GM21825 (cell line): ENCODE measurements at regions not wholly inside any gene's neighbourhood (a gene's known extent, or its start where the extent isn't known, plus 50 kb on each side); places are given as distances from the start of the nearest gene placed in this dataset.
"Not testable (repeated sequence)": the region's sequence is repeated elsewhere in the genome, so short reads cannot be mapped to it uniquely, and the experiment has no call there.

Source experiments
- ATAC-seq: cut with Tn5 transposase; IDR thresholded peaks from one replicate; pipeline ENCODE4 v1.9.1; 2021; ENCODE audit warnings: mild to moderate bottlenecking, moderate library complexity; ENCODE audit not compliant: unreplicated experiment

GRCh38 chr16:31718998-31719397, 154.6 kb upstream of the ZNF267 start:
- ATAC-seq = no peak

DNA sequence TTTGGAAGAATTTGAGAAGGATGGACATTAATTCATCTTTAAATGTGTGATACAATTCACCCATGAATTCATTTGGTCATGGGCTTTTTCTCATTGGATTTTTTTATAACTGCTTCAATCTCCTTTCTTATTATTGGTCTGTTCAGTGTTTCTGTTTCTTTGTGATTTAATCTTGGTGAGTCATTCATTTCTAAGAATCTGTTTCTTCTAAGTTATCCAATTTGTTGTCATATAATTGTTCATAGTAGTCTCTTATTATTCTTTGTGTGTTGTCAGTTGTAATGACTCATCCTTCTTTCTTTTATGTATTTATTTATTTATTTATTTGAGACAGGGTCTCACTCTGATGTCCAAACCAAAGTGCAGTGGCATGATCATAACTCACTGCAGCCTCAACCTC, 146.1 kb upstream of the ZNF267 start:
- no peak for ATAC-seq

- no peak for ATAC-seq
These were observed 139.3 kb upstream of the ZNF267 start for GRCh38 chr16:31734265-31734664.

- ATAC-seq = not testable (repeated sequence)
These were observed 128.5 kb upstream of the ZNF267 start for GRCh38 chr16:31745098-31745497.

GRCh38 chr16:31745900-31746299, 127.7 kb upstream of the ZNF267 start:
- ATAC-seq = no peak

- ATAC-seq = no peak
These were observed 118.5 kb upstream of the ZNF267 start for GRCh38 chr16:31754998-31755615.

- ATAC-seq = no peak
These were observed 109.5 kb upstream of the ZNF267 start for GRCh38 chr16:31764103-31764502.

- ATAC-seq = no peak
These were observed 106.3 kb upstream of the ZNF267 start for GRCh38 chr16:31767267-31767666.

DNA sequence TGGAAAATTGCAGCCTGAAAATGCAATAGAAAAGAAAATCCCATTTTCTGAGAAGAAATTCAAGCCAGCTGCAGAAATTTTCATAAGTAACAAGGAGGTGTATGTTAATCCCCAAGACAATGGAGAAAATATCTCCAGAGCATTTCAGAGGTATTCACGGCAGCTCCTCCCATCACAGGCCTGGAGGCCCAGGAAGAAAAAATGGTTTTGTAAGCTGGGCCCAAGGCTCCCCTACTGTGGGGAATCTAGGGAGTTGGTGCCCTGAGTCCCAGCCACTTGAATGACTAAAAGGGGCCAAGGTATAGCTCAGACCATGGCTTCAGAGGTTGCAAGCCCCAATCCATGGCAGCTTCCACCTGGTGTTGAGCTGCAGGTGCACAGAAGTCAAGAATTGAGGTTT, 93.3 kb upstream of the ZNF267 start:
- ATAC-seq = no peak

DNA sequence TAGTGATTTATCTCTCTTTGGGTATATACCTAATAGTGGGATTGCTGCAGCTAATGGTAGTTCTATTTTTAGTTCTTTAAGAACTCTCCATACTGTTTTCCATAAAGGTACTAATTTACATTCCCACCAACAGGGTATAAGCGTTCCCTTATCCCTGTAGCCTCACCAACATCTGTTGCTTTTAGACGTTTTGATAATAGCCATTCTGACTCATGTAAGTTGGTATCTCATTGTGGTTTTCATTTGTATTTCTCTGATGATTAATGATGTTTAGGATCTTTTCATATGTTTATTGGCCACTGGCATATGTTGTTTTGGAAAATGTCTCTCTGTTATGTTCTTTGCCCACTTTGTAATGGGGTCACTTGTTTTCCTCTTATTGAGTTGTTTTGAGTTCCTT, 88.5 kb upstream of the ZNF267 start:
- no peak for ATAC-seq

GRCh38 chr16:31807086-31807485, 66.5 kb upstream of the ZNF267 start:
- ATAC-seq = no peak

- no peak for ATAC-seq
These were observed 62.7 kb upstream of the ZNF267 start for GRCh38 chr16:31810863-31811262.

- ATAC-seq = not testable (repeated sequence)
These were observed 57.5 kb upstream of the ZNF267 start for GRCh38 chr16:31816141-31816540.

- ATAC-seq = no peak
These were observed 54.2 kb upstream of the ZNF267 start for GRCh38 chr16:31819386-31819785.

DNA sequence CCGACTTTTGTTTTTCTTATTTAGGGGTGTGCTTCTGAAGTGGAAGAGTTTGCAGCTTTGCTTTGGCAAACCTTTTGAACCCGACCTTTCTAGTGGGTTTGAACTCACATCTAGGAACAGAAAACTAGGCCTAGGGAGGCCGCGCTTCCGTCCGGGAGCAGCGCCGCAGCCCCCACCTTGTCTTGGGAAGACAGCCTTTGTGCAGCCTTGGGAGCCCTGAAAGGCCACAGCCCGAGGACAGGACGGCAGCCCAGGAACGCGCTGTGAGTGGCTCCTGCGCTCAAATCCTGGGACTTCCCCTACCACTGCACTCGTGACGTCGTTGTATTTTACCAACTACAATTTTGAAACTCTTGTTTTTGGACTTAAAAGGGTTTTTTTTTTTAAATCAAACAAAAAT, 53.7 kb upstream of the ZNF267 start:
- no peak for ATAC-seq
